Body of pancreas (tissue), 4 donors: ENCODE measurements at regions not wholly inside any gene's neighbourhood (a gene's known extent, or its start where the extent isn't known, plus 50 kb on each side); places are given as distances from the start of the nearest gene placed in this dataset.

Experiments
- ATAC-seq: fragments of 150-250 bp; one replicate; pipeline ENCODE4 v1.9.1; 2016
- DNase-seq, 4 donors: peaks; one replicate each; pipeline ENCODE4 v3.0.0-alpha.2; 2019
- H3K27ac ChIP-seq, 4 donors: fragments of 200-600 bp; sonication (generic); 1 replicate in 3 of 4; 2 replicates in 1 of 4; pipeline versions ENCODE4 v1.5.1 to v1.6.1; 2016 to 2019; ENCODE audit warnings: mild to moderate bottlenecking in 1 of 4, mixed read lengths in 1 of 4, moderate library complexity in 1 of 4
- H3K27me3 ChIP-seq, 2 donors: fragments of 200-600 bp; sonication (generic); one replicate each; pipeline ENCODE4 v1.6.0; 2016; ENCODE audit warnings: mild to moderate bottlenecking in 1 of 2
- H3K36me3 ChIP-seq, 2 donors: fragments of 200-600 bp; sonication (generic); replicated peaks in 1 of 2; 2 replicates each; pipeline ENCODE4 v1.5.1; 2016; ENCODE audit warnings: low read depth in 2 of 2; ENCODE audit not compliant: insufficient read depth in 1 of 2
- H3K4me1 ChIP-seq: fragments of 200-600 bp; sonication (generic); one replicate; pipeline ENCODE4 v1.6.0; 2016
- H3K4me3 ChIP-seq, 2 donors: fragments of 200-600 bp; sonication (generic); 1 replicate in 1 of 2; 2 replicates in 1 of 2; pipeline ENCODE4 v1.5.1; 2016 to 2019
- H3K9me3 ChIP-seq, 3 donors: fragments of 200-600 bp; sonication (generic); 1 replicate in 2 of 3; 2 replicates in 1 of 3; pipeline ENCODE4 v1.5.1; 2016
- CTCF ChIP-seq, 7 experiments: fragments of 450-650 bp in 4 of 7; fragments of 200-600 bp in 3 of 7; sonication (generic) in 3 of 7; IDR thresholded peaks; one replicate each; pipeline ENCODE4 v1.5.1; 2016 to 2019; ENCODE audit warnings: antibody characterized with exemption in 7 of 7
- POLR2A ChIP-seq, 3 donors: fragments of 450-650 bp; IDR thresholded peaks; one replicate each; pipeline ENCODE4 v1.6.1; 2016; ENCODE audit warnings: antibody characterized with exemption in 3 of 3, mild to moderate bottlenecking in 2 of 3
- WGBS, 2 donors: methylation state at CpG; one replicate each; pipeline ENCODE4 v1.1.5; 2017; 5-methylcytosine and 5-hydroxymethylcytosine counted together
- intact Hi-C: fragments of 100-400 bp; cut with DNase I; formaldehyde crosslinking; loops from one replicate; pipeline ENCODE4 v1.15.1; 2023

- Histone ChIP-seq H3K27me3 (no peaks in the 10 kb centered on the region), H3K4me3 (no peak overlapping the region), H3K4me1 (no peaks in the 10 kb centered on the region), H3K36me3 (no peaks in the 10 kb centered on the region), H3K9me3 (no peaks in the 10 kb centered on the region), H3K27ac (no peak overlapping the region)
- TF ChIP-seq POLR2A (IDR thresholded peaks at IDR 0.05) (no peak), CTCF (IDR thresholded peaks at IDR 0.05) (no peak)
- ATAC-seq: no peak
- intact Hi-C loops: no loop called here
- 74 to 75% methylated on average over 11 of the region's 11 CpGs for WGBS, 2 donors
- no peak for DNase-seq
These were observed 114.9 kb downstream of the PCDH7 start for GRCh38 chr4:30835044-30835443.

- Histone ChIP-seq H3K27ac (no peak overlapping the region), H3K4me3 (no peak overlapping the region), H3K4me1 (no peaks in the 10 kb centered on the region), H3K9me3 (no peaks in the 10 kb centered on the region), H3K36me3 (no peaks in the 10 kb centered on the region), H3K27me3 (no peaks in the 10 kb centered on the region)
- intact Hi-C loops: no loop called here
- 27 to 47% methylated on average over 1 of the region's 1 CpG for WGBS, 2 donors
- no peak for TF ChIP-seq POLR2A (IDR thresholded peaks at IDR 0.05)
- no peak for DNase-seq
- ATAC-seq: no peak
These were observed 116.1 kb downstream of the PCDH7 start for GRCh38 chr4:30836231-30836630.

DNA sequence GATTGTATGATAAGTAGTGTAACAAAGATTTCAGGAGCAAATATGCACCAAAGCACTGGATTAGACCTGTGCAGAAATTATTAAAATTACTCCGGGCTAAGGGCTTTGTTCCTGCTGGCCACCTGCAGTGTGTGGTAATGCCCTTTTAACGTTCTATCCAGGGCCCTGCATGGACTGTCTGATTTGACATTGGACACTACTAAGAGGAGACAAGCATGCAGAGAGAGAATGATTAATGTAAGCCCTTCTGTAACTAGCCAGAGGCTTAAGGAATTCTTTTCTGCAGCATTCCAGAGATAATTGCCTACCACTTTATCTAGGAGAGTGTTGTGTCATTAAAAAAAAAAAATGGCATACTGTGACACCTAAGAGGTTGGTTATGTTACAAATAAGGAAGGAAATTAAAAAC is 117.0 kb downstream of the PCDH7 start:
- no peaks in the 10 kb centered on the region for H3K27me3 ChIP-seq
- intact Hi-C loops: no loop called here
- H3K27ac ChIP-seq: no peak overlapping the region
- no peaks in the 10 kb centered on the region for H3K4me1 ChIP-seq
- no peaks in the 10 kb centered on the region for H3K36me3 ChIP-seq
- DNase-seq (no peak), ATAC-seq (no peak)
- H3K9me3 ChIP-seq: no peaks in the 10 kb centered on the region
- 12 to 35% methylated on average over 2 of the region's 2 CpGs for WGBS, 2 donors
- TF ChIP-seq CTCF (IDR thresholded peaks at IDR 0.05): no peak
- TF ChIP-seq POLR2A (IDR thresholded peaks at IDR 0.05): no peak
- no peak overlapping the region for H3K4me3 ChIP-seq

DNA sequence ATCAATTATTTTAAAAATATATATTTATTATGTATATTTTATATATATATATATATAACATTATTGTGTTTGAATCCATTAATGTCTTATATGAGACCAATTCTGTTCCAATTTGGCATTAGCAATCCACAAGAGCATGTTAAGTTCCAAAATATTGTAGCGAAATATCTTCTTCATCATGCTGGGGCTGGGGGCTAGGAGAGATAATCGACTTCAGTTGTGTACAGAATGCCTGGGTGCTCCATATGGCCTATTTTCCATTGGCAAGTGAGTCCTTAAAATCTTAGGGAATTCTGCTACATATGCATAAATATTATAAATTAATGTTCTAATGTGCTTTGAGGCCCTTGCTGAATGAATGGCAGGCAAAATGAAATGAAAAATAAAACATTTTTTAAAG is 117.7 kb downstream of the PCDH7 start:
- ATAC-seq (no peak), DNase-seq (no peak)
- H3K27ac ChIP-seq: no peak overlapping the region
- no peaks in the 10 kb centered on the region for H3K27me3 ChIP-seq
- intact Hi-C loops: no loop called here
- no peak overlapping the region for H3K4me3 ChIP-seq
- no peaks in the 10 kb centered on the region for H3K36me3 ChIP-seq
- no peaks in the 10 kb centered on the region for H3K9me3 ChIP-seq
- TF ChIP-seq POLR2A (IDR thresholded peaks at IDR 0.05): no peak
- TF ChIP-seq CTCF (IDR thresholded peaks at IDR 0.05): no peak
- WGBS, 2 donors: 60 to 62% methylated on average over 2 of the region's 2 CpGs
- no peaks in the 10 kb centered on the region for H3K4me1 ChIP-seq

- H3K27ac ChIP-seq: no peak overlapping the region
These were observed 118.2 kb downstream of the PCDH7 start for GRCh38 chr4:30838331-30838730.

More at GRCh38 chr4:30838331-30838730, 118.2 kb downstream of the PCDH7 start:
- DNase-seq: no peak
- 39 to 49% methylated on average over 3 of the region's 3 CpGs for WGBS, 2 donors
- intact Hi-C loops: no loop called here
- TF ChIP-seq CTCF (IDR thresholded peaks at IDR 0.05): no peak
- TF ChIP-seq POLR2A (IDR thresholded peaks at IDR 0.05): no peak
- Histone ChIP-seq H3K4me3 (no peak overlapping the region), H3K4me1 (no peaks in the 10 kb centered on the region), H3K36me3 (no peaks in the 10 kb centered on the region), H3K27me3 (no peaks in the 10 kb centered on the region), H3K9me3 (no peaks in the 10 kb centered on the region)
- no peak for ATAC-seq
